Tibial nerve (tissue), 4 donors: ENCODE measurements at regions not wholly inside any gene's neighbourhood (a gene's known extent, or its start where the extent isn't known, plus 50 kb on each side); places are given as distances from the start of the nearest gene placed in this dataset.

ENCODE experiments used
- CTCF ChIP-seq, 5 experiments: fragments of 200-600 bp in 3 of 5; fragments of 450-650 bp in 2 of 5; sonication (generic) in 3 of 5; IDR thresholded peaks; one replicate each; pipeline ENCODE4 v1.5.1; 2016 to 2019; ENCODE audit warnings: antibody characterized with exemption in 5 of 5, mild to moderate bottlenecking in 3 of 5, moderate library complexity in 2 of 5
- EP300 ChIP-seq, 2 donors: sonication (generic); formaldehyde crosslinking; IDR thresholded peaks; one replicate each; pipeline ENCODE4 v1.6.1; 2017; ENCODE audit warnings: antibody characterized with exemption in 2 of 2, mild to moderate bottlenecking in 1 of 2
- POLR2A ChIP-seq, 2 donors: fragments of 450-650 bp; IDR thresholded peaks; one replicate each; pipeline ENCODE4 v1.6.1; 2017; ENCODE audit warnings: antibody characterized with exemption in 2 of 2, mild to moderate bottlenecking in 2 of 2, moderate library complexity in 2 of 2

DNA sequence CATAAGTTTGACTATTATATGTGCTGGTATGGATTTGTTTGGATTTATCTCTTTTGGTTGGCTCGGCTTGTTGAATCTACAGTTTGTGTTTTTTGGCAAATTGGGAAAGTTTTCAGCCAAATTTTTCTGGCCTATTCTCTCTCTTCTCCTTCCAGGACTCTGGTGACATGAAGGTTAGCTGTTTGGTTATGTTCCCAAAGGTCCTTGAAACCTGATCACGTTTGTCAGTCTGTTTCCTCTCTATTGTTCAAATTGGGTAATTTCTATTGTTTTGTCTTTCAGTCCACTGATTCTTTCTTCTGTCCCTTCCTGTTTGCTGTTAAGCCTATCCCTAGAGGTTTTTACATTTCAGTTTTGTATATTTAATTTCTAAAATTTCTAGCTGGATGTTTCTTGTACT is 81.5 kb upstream of the SHISA2 start:
- no peak for TF ChIP-seq POLR2A (IDR thresholded peaks at IDR 0.05)
- no peak for TF ChIP-seq CTCF (IDR thresholded peaks at IDR 0.05)
- TF ChIP-seq EP300 (IDR thresholded peaks at IDR 0.05), result no peak
